ENCODE measurements at regions not wholly inside any gene's neighbourhood (a gene's known extent, or its start where the extent isn't known, plus 50 kb on each side); places are given as distances from the start of the nearest gene placed in this dataset.

DNA sequence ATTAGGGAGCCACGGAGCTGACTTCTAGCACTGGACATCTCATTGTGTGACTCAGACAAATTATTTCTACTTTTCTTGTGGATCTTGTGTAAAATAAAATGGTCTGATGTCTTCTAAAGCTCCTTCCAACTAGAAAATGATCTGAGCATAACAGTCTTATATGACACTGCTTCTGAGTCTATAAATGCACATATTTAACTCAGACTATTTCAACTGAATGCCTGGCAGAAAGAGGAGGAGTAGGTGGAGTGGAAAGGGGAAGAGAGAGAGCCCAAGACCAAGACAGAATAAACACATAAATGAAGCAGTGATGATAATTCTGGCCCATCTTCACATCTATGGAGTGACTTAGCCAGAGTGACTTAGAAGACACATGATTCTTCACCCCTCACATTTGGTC is 162.3 kb upstream of the PDZRN3 start:
- TF ChIP-seq POLR2AphosphoS5 (IDR thresholded peaks at IDR 0.05; ENCODE audit: low read depth, low read length) = no peak
- TF ChIP-seq, protein P1, sequence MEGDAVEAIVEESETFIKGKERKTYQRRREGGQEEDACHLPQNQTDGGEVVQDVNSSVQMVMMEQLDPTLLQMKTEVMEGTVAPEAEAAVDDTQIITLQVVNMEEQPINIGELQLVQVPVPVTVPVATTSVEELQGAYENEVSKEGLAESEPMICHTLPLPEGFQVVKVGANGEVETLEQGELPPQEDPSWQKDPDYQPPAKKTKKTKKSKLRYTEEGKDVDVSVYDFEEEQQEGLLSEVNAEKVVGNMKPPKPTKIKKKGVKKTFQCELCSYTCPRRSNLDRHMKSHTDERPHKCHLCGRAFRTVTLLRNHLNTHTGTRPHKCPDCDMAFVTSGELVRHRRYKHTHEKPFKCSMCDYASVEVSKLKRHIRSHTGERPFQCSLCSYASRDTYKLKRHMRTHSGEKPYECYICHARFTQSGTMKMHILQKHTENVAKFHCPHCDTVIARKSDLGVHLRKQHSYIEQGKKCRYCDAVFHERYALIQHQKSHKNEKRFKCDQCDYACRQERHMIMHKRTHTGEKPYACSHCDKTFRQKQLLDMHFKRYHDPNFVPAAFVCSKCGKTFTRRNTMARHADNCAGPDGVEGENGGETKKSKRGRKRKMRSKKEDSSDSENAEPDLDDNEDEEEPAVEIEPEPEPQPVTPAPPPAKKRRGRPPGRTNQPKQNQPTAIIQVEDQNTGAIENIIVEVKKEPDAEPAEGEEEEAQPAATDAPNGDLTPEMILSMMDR (IDR thresholded peaks at IDR 0.05) = no peak
- no peak for TF ChIP-seq YY1 (IDR thresholded peaks at IDR 0.05; ENCODE audit: low read depth)
- TF ChIP-seq MXI1 (IDR thresholded peaks at IDR 0.05; ENCODE audit: low read depth, low read length) = no peak
- no peak for TF ChIP-seq GABPA (IDR thresholded peaks at IDR 0.05; ENCODE audit: low read depth)
- TF ChIP-seq, protein P2, sequence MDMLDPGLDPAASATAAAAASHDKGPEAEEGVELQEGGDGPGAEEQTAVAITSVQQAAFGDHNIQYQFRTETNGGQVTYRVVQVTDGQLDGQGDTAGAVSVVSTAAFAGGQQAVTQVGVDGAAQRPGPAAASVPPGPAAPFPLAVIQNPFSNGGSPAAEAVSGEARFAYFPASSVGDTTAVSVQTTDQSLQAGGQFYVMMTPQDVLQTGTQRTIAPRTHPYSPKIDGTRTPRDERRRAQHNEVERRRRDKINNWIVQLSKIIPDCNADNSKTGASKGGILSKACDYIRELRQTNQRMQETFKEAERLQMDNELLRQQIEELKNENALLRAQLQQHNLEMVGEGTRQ (IDR thresholded peaks at IDR 0.05; ENCODE audit: borderline replicate concordance, low read depth, low read length) = no peak
- no peak for TF ChIP-seq TAF1 (IDR thresholded peaks at IDR 0.05; ENCODE audit: borderline replicate concordance, low read depth, low read length)
